HG03139 (cell line): ENCODE measurements at regions not wholly inside any gene's neighbourhood (a gene's known extent, or its start where the extent isn't known, plus 50 kb on each side); places are given as distances from the start of the nearest gene placed in this dataset.

Experiments
- ATAC-seq: cut with Tn5 transposase; IDR thresholded peaks from one replicate; pipeline ENCODE4 v1.9.1; 2021; ENCODE audit not compliant: unreplicated experiment

DNA sequence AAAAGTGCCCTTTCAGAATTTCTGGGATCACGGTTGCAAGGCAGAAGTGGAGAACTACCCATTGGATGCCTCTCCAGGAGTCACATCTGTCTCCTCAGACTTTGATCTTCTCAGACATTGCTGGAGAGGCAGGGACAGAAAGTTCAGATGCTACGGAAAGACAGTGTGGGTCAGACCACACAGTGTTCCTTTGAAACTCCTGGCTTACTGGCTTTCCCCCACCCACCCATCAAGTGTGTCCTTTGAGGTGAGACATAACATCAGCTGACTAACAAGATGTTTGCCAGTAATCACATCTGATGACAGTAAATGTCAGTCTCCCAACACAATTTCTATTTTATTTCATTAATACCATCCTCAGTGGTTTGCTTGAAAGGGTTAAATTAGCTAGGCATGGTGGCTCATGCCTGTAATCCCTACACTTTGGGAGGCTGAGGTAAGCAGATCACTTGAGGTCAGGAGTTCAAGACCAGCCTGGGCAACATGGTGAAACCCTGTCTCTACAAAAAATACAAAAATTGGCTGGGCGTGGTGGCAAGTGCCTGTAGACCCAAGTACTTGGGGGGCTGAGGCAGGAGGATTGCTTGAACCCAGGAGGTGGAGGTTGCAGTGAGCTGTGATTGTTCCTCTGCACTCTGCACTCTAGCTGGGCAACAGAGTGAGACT lies 67.2 kb upstream of the SNX9 start:
- ATAC-seq, result no peak

- no peak for ATAC-seq
Measured at GRCh38 chr6:157756708-157757429, 66.2 kb upstream of the SNX9 start.

GRCh38 chr6:157757430-157758403 lies 65.3 kb upstream of the SNX9 start:
- no peak for ATAC-seq

- no peak for ATAC-seq
Measured at GRCh38 chr6:157758516-157759023, 64.5 kb upstream of the SNX9 start.

- ATAC-seq, result no peak
Measured at GRCh38 chr6:157759028-157759427, 64.0 kb upstream of the SNX9 start.

DNA sequence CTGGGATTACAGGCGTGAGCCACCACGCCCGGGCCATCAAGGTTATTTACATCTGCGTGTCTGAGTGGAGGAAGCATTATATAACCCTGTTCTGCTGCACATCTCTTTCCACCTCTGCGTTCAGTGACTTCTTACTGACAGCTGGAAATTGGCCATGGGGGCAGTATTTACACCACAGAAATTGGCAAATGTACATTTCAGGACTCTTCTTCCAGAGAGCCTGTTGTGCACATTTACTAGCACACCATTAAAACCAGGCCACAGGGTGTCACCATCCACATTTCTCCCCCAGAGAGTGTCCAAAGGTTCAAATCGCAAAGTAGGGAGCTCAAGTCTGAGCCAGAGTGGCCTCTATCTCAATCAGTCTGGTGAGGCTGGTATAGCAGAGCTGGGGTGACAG lies 62.9 kb upstream of the SNX9 start:
- no peak for ATAC-seq

DNA sequence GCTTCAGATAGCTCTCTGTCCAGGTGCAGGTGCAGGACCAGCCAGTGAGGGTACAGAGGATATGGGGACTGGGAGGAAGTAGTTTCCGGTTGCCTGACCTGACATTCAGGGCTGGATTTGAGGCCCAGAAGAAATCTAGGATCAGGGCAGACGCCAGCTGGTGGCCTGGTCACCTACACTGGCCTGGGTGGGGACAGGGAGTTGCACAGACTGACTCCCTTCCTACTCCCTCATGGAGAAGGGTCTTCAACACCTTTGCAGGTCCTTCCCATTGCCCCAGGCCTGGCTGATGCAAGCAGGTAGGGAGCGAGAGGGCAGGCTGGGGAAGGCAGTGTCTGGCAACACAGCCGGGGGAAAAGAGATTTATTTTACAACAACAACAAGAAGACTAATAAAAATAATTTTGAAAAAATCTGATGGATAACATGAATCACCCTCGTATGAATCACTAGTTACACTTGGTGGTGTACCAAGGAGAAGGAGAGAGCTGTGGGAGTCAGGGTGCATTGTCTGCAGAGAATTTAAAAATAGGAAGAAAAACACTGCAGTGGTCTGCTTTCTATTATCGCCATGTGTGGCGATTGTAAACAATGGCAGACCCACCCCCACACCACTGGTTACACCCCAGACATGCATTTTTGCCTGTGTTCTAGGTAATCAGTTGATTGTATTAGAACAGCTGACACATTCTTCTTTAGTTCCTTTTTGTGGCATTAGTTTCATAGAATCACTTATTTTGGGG lies 62.3 kb upstream of the SNX9 start:
- no peak for ATAC-seq

- ATAC-seq, result peak; percentile 32
Measured at GRCh38 chr6:157761331-157761921, 61.6 kb upstream of the SNX9 start.

DNA sequence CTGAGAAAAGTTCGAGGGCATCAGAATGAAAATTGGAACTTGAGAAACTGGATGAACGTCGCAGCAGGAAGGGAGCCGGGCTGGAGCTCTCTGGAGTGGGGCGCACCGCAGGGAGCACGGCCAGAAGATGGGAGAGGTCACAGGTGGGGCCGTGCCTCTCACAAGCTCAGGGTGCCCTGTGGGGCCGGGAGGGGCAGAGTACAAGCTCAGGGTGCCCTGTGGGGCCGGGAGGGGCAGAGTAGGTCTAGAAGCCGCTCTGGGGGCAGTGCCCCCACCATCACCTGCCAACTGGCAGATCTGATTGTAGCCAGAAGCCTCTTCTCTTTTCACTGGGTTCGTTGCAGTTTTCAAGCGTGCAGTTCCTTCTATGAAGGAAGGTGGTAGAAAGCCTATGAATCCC lies 61.1 kb upstream of the SNX9 start:
- ATAC-seq, result no peak

GRCh38 chr6:157762636-157763035 lies 60.4 kb upstream of the SNX9 start:
- ATAC-seq, result no peak

- no peak for ATAC-seq
Measured at GRCh38 chr6:157763129-157763903, 59.7 kb upstream of the SNX9 start.

DNA sequence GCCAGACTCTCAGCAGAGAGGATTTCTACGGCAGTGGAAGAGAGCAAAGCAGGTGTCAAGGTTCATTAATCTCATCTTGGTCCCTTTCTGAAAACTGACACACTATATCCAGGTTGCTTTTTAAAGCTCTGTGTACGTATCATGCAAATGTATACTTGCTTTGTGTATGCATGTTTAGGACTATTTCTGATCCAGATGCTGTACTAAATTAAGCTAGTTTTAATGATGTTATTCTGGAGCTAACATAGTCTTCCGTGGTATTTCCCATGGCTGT lies 59.2 kb upstream of the SNX9 start:
- peak; percentile 3 for ATAC-seq

GRCh38 chr6:157764178-157765068 lies 58.6 kb upstream of the SNX9 start:
- ATAC-seq, result peak; percentile 46

- no peak for ATAC-seq
Measured at GRCh38 chr6:157766901-157767774, 55.9 kb upstream of the SNX9 start.

DNA sequence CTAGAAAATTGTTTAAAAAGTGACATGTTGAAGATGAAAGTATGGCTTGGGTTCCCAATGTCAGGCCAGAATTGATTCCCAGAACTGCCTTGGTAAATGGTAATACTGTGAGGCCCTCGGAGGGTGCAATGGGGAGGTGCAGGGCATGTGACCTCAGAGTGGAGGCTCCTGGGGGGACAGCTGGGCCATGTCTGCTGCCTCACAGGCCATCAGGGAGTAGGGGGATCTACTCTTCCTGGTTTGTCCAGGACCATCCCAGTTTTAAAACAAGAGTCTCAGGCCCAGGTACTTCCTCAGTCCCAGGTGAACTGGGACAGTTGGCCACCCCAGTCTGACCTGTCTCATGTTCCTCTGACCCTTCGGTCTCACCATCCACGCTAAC lies 55.3 kb upstream of the SNX9 start:
- ATAC-seq, result no peak

GRCh38 chr6:157768304-157768703 lies 54.7 kb upstream of the SNX9 start:
- ATAC-seq, result no peak

- no peak for ATAC-seq
Measured at GRCh38 chr6:157768863-157769551, 54.0 kb upstream of the SNX9 start.
